ENCODE measurements at regions not wholly inside any gene's neighbourhood (a gene's known extent, or its start where the extent isn't known, plus 50 kb on each side); places are given as distances from the start of the nearest gene placed in this dataset.

- 0% methylated on average over 1 of the region's 1 CpG for whole genome bisulfite sequencing (ENCODE audit: insufficient coverage, low coverage, missing lambda C conversion rate)
- CTCF ChIA-PET (ENCODE audit: low intra/inter-chr PET ratio): no interaction called here
- H3K36me3 ChIP-seq (ENCODE audit: control insufficient read depth, insufficient read depth, low read length): no peaks in the 10 kb centered on the region
- TF ChIP-seq HNRNPLL (IDR thresholded peaks at IDR 0.05; ENCODE audit: low read depth, low read length, poor library complexity, severe bottlenecking): no peak
- no peak for TF ChIP-seq TAF15 (IDR thresholded peaks at IDR 0.05; ENCODE audit: low read depth, low read length)
- TF ChIP-seq ZNF124 (CRISPR knock-in tag; IDR thresholded peaks at IDR 0.05): no peak
- no peak for TF ChIP-seq GATAD2B (IDR thresholded peaks at IDR 0.05; ENCODE audit: borderline replicate concordance)
- TF ChIP-seq SREBF2 (CRISPR knock-in tag; IDR thresholded peaks at IDR 0.05): no peak
- TF ChIP-seq MAFG (tag; conservative IDR thresholded peaks at IDR 0.05): no peak
- TF ChIP-seq ATF3 (IDR thresholded peaks at IDR 0.05): no peak
- TF ChIP-seq ATF3 (CRISPR knock-in tag; conservative IDR thresholded peaks at IDR 0.05): no peak
- no peak for TF ChIP-seq CTCFL (IDR thresholded peaks at IDR 0.05; ENCODE audit: borderline replicate concordance, insufficient read depth, low read depth, low read length, poor library complexity, severe bottlenecking)
- no peak for TF ChIP-seq ZNF23 (CRISPR knock-in tag; IDR thresholded peaks at IDR 0.05)
- TF ChIP-seq ZNF12 (CRISPR knock-in tag; IDR thresholded peaks at IDR 0.05): no peak
- TF ChIP-seq ZNF785 (CRISPR knock-in tag; IDR thresholded peaks at IDR 0.05): no peak
- no peak for TF ChIP-seq ZNF592 (IDR thresholded peaks at IDR 0.05)
- no peak for TF ChIP-seq HBP1 (CRISPR knock-in tag; IDR thresholded peaks at IDR 0.05)
These were observed 885.1 kb downstream of the CCSER2 start for GRCh38 chr10:85213493-85213892.

More at GRCh38 chr10:85213493-85213892, 885.1 kb downstream of the CCSER2 start:
- Histone ChIP-seq H3K9me1 (ENCODE audit: control insufficient read depth, insufficient read depth, low read length) (no peaks in the 10 kb centered on the region), H3K9me3 (replicated peaks; ENCODE audit: control insufficient read depth, insufficient read depth, low read depth, low read length) (no peaks in the 10 kb centered on the region), H3K4me3 (no peak overlapping the region), H3K9ac (ENCODE audit: insufficient read depth in 1 of 2, low read depth in 2 of 2, low read length in 2 of 2) (no peak overlapping the region), H3K27me3 (ENCODE audit: control insufficient read depth in 2 of 2, insufficient read depth in 2 of 2, low read length in 2 of 2) (no peaks in the 10 kb centered on the region), H4K20me1 (replicated peaks; ENCODE audit: control insufficient read depth, insufficient read depth, low read length) (no peaks in the 10 kb centered on the region), H3K4me1 (replicated peaks in 1 of 2; ENCODE audit: control insufficient read depth in 2 of 2, insufficient read depth in 2 of 2, low read length in 2 of 2) (no peaks in the 10 kb centered on the region), H3K27ac (ENCODE audit: extremely low read depth, low read depth, low read length) (no peak overlapping the region), H3K4me2 (ENCODE audit: insufficient read depth, low read length) (no peak overlapping the region), H3K79me2 (ENCODE audit: control insufficient read depth, insufficient read depth, low read length) (no peaks in the 10 kb centered on the region), H2AFZ (ENCODE audit: low read depth, low read length) (no peak overlapping the region)
- DNase-seq (ENCODE audit: extremely low read depth in 1 of 4, low spot score in 3 of 4): no peak
- intact Hi-C loops (cut with micrococcal nuclease) (no loop called here), in situ Hi-C loops (cut with MboI) (no loop called here)
- no peak for FAIRE-seq
- ATAC-seq: no peak
- BruUV-seq (replicated peaks): no TSS peak
- POLR2A ChIA-PET: no interaction called here

All from K562 (cell line).